OCI-LY1 (cell line): ENCODE measurements at regions not wholly inside any gene's neighbourhood (a gene's known extent, or its start where the extent isn't known, plus 50 kb on each side); places are given as distances from the start of the nearest gene placed in this dataset.

Source experiments
- CTCF ChIP-seq: fragments of 200-600 bp; sonication (generic), shearing (Covaris generic); IDR thresholded peaks from 2 replicates; pipeline ENCODE4 v1.5.1; 2017; ENCODE audit warnings: mild to moderate bottlenecking, antibody characterized with exemption, low read length, moderate library complexity, mixed read lengths
- EZH2 ChIP-seq: fragments of 200-600 bp; sonication (generic), shearing (Covaris generic); IDR thresholded peaks from 2 replicates; pipeline ENCODE4 v1.8.0; 2017; ENCODE audit warnings: borderline replicate concordance, mixed run types, mild to moderate bottlenecking, antibody characterized with exemption, low read length, moderate library complexity, mixed read lengths

DNA sequence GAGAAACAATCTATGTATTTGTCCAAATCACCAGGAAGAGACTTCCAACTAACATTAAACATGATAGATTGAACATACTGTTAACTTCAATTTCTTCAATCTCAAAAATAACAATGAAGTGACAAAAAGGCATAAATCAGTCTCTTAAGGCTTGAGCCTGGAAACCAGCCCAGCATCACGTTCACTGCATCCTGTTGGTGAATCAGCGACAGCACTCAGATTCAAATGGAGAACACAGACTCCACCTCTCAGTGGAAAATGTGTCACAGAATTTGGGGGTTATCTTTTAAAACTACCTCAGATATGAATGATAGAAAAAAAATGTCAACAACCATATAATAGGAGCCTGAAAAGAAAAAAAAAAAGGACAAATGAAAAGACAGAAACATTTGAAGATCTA, 212.0 kb downstream of the MINAR1 start:
- TF ChIP-seq CTCF = no peak
- TF ChIP-seq EZH2 = no peak
